HG02623 (cell line): ENCODE measurements at regions not wholly inside any gene's neighbourhood (a gene's known extent, or its start where the extent isn't known, plus 50 kb on each side); places are given as distances from the start of the nearest gene placed in this dataset.

Source experiments
- ATAC-seq: cut with Tn5 transposase; IDR thresholded peaks from one replicate; pipeline ENCODE4 v1.9.1; 2021; ENCODE audit warnings: moderate library complexity; ENCODE audit not compliant: unreplicated experiment

GRCh38 chr2:59889305-59889704 is 664.1 kb downstream of the BCL11A start:
- no peak for ATAC-seq

DNA sequence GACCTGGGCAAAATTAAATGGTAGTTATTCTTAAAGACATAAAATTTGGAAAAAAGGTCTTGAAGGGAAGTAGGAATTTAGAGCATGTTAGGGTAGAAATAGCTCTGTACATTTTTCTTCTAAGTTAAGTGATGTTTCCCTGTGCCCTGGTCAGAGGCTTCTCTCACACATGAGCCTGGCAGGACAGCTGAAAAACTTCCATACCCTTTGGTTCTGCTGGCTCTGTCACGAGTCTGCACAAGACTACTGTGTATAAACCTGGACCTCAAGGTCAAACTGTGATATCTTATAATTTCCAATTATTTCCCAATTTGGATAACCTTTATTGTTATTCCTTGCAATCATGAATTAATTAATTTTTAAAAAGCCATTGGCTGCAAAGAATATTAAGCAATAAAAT is 664.7 kb downstream of the BCL11A start:
- no peak for ATAC-seq

DNA sequence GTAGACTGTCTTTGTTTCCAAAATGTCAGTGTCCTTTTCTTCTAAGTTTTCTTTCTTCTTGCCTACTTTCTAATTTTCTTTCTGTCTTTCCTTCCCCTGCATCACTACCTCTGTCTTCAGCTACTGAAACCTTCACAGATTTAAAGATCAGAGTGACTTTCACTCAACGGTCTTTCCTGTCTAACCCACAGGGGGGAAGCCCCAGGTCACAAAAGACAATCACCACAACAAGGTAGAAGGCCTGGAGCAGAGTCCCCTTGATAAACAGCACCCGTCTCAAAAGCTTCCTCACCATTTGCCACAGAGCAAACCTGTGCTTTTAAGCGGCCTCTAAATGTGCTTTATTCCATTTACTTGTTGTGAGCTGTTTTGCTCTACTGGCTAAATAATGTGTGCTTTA is 665.4 kb downstream of the BCL11A start:
- peak; percentile 95 for ATAC-seq

DNA sequence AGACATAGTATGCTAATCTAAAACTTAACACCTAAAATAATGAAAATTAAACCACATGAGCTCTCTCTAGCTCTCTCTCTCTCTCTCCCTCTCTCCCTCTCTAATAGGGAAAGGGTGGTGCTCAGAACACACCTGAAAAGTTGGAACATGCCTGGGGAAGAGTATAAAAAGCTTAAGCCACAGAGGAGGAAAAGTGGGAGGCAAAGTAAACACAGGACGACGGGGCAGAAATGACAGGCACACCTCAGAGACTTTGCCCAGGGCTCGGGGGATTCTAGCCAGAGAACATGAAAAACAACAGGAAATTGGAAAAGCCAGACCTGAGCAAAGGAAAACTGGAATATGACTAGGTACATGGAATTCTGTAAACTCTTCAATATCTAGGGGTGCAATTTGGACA is 666.1 kb downstream of the BCL11A start:
- no peak for ATAC-seq

GRCh38 chr2:59886759-59887158 is 666.7 kb downstream of the BCL11A start:
- no peak for ATAC-seq

GRCh38 chr2:59885541-59885940 is 667.9 kb downstream of the BCL11A start:
- no peak for ATAC-seq

GRCh38 chr2:59884166-59884565 is 669.3 kb downstream of the BCL11A start:
- no peak for ATAC-seq

- no peak for ATAC-seq
These were observed 670.6 kb downstream of the BCL11A start for GRCh38 chr2:59882822-59883221.

DNA sequence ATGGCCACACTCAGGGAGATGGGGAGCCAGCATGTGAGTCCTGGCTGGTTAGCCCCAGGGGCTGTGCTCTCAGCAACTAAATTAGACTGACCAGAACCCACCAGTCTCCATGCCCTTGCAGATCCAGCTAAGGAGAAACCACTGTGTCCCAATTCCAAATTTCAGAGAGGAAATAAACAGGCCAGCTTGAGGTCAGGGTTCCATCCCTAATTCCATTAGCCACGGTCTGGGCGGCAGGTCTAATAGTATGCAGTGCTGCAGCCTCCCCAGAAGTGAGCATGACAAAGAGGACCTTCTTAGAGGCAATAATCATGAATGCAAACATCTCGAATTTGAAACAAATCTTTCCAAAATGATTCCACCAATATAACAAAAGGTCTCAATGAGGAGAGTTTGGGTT is 671.2 kb downstream of the BCL11A start:
- no peak for ATAC-seq

- ATAC-seq = no peak
These were observed 672.2 kb downstream of the BCL11A start for GRCh38 chr2:59881218-59881617.

DNA sequence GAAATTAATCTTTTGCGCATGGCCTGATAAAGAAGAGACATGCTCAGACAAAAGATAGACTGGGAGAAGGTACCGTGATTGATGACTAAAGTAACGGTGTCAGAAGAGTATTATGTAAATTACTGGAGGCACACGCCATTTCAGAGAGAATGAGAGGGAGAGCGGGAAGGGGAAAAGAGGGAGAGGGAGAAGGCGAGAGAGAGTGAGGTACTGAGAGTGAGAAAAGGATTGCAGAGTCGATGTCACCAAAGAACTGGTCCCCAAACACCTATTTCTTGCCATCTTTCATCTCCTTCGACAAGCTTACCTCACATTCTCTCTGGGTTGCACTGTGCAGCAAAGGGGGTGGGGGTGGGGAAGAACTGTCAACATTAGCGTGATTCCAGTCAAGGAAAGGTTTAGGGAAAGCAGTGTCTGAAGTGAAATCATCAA is 673.7 kb downstream of the BCL11A start:
- ATAC-seq = no peak

- no peak for ATAC-seq
These were observed 677.6 kb downstream of the BCL11A start for GRCh38 chr2:59875836-59876235.

DNA sequence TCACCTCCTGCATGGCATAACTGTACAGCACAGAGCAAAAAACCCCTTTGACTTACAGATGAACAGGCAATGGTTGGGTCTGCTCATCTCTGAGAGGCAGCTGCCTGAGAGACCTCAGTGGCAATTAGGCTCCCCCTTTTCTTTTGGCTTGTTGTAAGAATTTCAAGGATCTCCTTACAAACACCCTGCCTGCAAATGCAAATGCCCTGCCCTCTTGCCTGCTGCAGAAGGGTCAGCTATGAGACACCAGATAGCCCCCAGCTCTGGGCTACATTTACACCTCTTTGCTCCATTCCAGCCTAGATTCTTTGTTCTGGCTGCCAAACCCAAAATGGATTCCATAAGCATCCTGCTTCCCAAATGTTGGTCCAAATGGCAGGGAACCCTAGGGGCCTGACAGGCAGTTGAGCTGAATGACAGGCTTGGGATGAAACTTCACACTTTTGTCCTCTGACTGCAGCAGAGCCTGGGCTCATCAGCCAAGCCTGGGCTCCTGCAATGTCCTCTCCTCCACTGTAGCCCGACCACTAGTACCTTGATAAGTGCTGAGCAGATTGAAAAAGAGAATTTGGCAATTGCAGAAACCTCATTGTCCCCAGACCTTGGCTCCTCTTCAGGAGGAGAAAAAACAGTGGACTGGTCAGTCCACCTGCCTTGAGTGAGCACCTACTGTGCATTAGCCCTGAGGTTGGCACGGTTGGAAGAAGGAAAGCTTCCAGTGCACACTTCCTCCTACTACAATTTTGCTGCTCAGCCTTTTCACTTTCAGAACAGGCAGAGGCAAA is 678.3 kb downstream of the BCL11A start:
- no peak for ATAC-seq

GRCh38 chr2:59874361-59874760 is 679.1 kb downstream of the BCL11A start:
- ATAC-seq = no peak

DNA sequence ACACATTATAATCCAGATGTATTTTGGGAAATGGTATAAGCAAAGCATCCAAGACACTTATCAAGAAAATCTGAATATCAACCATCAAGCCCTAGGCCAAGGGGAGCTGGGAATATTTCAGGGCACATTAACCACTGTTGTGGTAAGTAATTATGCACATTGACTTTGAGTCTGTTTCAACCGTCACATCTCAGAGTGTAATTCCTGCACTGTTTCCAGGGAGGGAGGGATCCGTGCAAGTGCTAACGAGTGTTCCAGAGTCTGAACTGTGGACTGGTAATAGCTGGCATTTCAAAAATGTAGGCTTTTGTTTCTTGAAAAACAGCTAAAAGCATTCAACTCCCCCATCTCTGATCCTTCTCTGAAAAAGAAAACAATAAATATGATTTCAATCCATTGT is 681.6 kb downstream of the BCL11A start:
- ATAC-seq = no peak

DNA sequence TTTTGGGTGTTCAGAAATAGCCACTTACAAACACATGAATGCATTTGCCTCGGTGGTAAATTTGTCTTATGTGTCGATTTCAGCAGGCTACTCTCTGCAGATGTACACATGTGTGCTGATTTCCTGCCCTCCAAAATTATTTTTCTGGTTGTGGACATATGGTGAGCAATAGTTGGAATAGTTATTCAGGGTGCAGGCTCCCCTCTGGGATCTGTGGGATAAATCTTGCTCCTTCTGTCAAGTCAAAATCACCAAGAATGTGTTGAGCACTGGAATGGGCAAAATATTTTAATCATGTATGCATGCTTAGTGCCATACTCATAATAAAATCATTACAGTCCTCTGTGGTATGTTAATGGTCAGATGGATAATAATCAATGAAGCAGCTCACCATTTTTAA is 684.5 kb downstream of the BCL11A start:
- ATAC-seq = no peak

DNA sequence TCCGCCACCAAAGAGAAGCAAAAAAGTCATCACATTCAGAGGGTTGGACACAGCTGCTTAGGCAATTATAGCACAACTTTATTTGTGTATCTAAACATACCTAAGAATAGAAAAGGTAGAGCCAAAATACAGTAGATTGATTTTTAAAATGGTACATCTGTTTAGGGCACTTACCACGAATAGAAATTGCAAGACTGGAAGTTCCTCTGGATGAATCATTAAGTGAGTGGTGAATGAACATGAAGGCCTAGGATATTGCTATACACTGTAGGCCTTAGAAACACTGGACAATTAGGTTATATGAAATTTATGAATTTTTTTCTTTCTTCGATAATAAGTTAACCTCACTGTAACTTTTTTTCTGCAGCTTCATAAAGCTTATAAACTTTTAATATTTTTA is 687.0 kb downstream of the BCL11A start:
- no peak for ATAC-seq

DNA sequence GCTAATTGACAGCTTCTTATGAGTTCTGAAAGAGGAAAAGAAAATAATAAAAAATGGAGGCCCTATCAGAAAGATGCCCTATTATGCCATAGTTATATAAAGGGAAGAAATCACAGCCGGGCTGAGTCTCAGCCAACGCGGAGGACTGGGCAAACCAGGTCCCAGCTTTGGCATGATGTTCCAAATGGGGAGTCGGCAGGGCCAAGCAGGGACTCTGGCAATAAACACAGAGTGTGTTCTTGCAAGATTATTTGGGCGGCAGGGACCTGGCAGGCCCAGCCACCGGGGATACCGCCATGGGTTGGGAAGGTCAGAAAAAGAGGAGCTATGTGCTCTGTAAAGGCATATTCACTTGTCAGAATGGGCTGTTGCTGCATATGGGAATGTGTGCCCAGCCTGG is 694.9 kb downstream of the BCL11A start:
- ATAC-seq = no peak

- ATAC-seq = no peak
These were observed 696.3 kb downstream of the BCL11A start for GRCh38 chr2:59857109-59857508.

GRCh38 chr2:59856391-59856790 is 697.1 kb downstream of the BCL11A start:
- no peak for ATAC-seq

DNA sequence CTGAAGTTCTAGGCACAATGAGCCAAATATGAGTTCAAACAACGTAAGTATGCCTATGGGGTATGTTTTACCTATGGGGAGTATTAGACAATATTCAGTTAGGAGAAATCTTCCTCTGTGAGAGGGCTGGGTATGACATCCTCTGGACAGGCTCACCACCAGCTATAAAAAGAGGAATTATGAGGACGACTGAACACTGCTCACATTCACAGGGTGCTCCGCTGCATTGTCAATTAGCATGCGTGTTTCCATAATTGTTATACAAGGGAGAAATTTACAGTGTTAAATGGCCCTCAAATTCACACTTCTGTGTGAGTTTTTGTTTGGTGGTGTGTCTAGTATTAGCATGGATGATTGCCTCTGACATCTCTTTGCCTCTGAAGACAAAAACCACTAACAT is 700.4 kb downstream of the BCL11A start:
- no peak for ATAC-seq

DNA sequence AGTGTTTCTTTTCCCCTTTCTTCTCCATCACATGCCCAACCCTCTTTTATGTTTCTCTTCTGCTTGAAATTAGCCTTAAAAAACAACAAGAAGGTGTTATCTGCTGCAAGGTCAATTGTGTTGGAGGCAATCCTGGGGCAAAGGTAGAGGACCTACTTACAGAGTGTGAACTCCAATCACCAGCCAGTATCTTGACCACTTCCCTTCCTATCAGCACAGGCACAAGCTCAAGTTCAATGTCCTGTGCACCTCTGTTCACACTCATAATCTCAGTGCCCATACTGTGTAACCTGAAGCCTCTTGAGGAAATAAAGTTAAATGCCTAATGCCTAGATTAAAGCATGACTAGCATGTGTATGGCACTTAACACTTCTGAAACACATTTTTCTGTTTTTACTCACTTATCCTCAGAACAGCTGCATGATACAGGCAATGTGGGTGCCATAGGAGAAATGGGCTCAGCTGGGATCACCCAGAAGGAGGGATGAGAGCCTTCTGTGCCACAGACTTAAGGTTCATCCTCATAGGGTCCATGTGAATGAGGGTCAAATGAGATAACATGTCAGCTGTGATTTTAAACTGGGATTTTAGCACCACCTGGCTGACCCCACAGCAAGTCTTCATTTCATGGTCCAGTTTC is 701.5 kb downstream of the BCL11A start:
- ATAC-seq = no peak

DNA sequence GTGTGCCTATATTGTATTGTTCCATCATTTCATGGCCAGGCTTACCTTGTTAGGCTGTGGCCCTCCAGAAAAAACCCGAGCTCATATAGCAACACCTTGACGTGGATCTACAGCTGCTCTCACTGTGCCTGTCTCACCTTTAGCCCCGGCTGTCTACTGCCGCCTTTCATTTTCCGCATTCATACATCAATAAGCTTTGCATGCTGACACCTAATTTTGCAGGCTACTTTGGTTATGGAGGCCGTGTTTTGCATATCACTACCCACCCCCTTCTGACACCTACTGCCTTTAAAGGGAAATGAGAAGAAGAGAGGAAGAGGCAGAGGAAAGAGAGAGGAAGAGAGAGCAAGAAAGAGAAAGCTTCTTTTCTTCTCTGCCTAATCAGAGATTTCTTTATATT is 702.9 kb downstream of the BCL11A start:
- ATAC-seq = no peak
